Liver (tissue), 8 donors: ENCODE measurements at regions not wholly inside any gene's neighbourhood (a gene's known extent, or its start where the extent isn't known, plus 50 kb on each side); places are given as distances from the start of the nearest gene placed in this dataset.

Experiments used
- DNase-seq: peaks from one replicate; pipeline ENCODE4 v3.0.0-alpha.2; 2017; ENCODE audit warnings: low spot score
- H3K27ac ChIP-seq, 2 donors: one replicate each; pipeline ENCODE4 v1.7.0; 2013; ENCODE audit warnings: inconsistent platforms in 2 of 2, low read length in 2 of 2, control low read depth in 1 of 2, low read depth in 1 of 2, mild to moderate bottlenecking in 1 of 2
- H3K27me3 ChIP-seq, 4 donors: one replicate each; pipeline versions ENCODE4 v1.6.1 to v1.7.0; 2013; ENCODE audit warnings: low read length in 3 of 4, inconsistent platforms in 1 of 4, mild to moderate bottlenecking in 1 of 4, moderate library complexity in 1 of 4; ENCODE audit not compliant: control insufficient read depth in 4 of 4, insufficient read depth in 4 of 4
- H3K36me3 ChIP-seq, 4 donors: one replicate each; pipeline versions ENCODE4 v1.6.1 to v1.7.0; 2013; ENCODE audit warnings: low read length in 3 of 4, mild to moderate bottlenecking in 3 of 4, low read depth in 1 of 4, moderate library complexity in 1 of 4; ENCODE audit not compliant: control insufficient read depth in 4 of 4, insufficient read depth in 3 of 4
- H3K4me1 ChIP-seq, 4 donors: one replicate each; pipeline versions ENCODE4 v1.6.1 to v1.7.0; 2013; ENCODE audit warnings: low read length in 3 of 4, mild to moderate bottlenecking in 3 of 4, moderate library complexity in 1 of 4; ENCODE audit not compliant: control insufficient read depth in 4 of 4, insufficient read depth in 4 of 4
- H3K4me3 ChIP-seq, 3 donors: one replicate each; pipeline versions ENCODE4 v1.6.1 to v1.7.0; 2013; ENCODE audit warnings: low read length in 3 of 3, control low read depth in 1 of 3, low read depth in 1 of 3, mild to moderate bottlenecking in 1 of 3
- H3K9ac ChIP-seq, 2 donors: one replicate each; pipeline ENCODE4 v1.7.0; 2013; ENCODE audit warnings: low read length in 2 of 2, mild to moderate bottlenecking in 2 of 2, moderate library complexity in 2 of 2, control low read depth in 1 of 2, low read depth in 1 of 2
- H3K9me3 ChIP-seq, 4 donors: one replicate each; pipeline versions ENCODE4 v1.6.1 to v1.7.0; 2013; ENCODE audit warnings: low read length in 3 of 4; ENCODE audit not compliant: control insufficient read depth in 4 of 4
- EGR1 ChIP-seq, 2 donors: IDR thresholded peaks; 2 replicates each; pipeline ENCODE4 v1.6.1; 2016 to 2018; ENCODE audit warnings: antibody characterized with exemption in 2 of 2, low read depth in 2 of 2
- FOXA1 ChIP-seq: IDR thresholded peaks from 2 replicates; pipeline ENCODE4 v1.6.1; 2016; ENCODE audit warnings: antibody characterized with exemption
- FOXA2 ChIP-seq: IDR thresholded peaks from 2 replicates; pipeline ENCODE4 v1.6.1; 2016; ENCODE audit warnings: antibody characterized with exemption
- GABPA ChIP-seq, 2 donors: IDR thresholded peaks in 1 of 2; conservative IDR thresholded peaks in 1 of 2; 2 replicates each; pipeline ENCODE4 v1.6.1; 2016; ENCODE audit warnings: antibody characterized with exemption in 2 of 2, mild to moderate bottlenecking in 1 of 2, moderate library complexity in 1 of 2
- HNF4A ChIP-seq, 2 donors: conservative IDR thresholded peaks; 2 replicates each; pipeline ENCODE4 v1.6.1; 2016; ENCODE audit warnings: antibody characterized with exemption in 2 of 2, mild to moderate bottlenecking in 2 of 2
- HNF4G ChIP-seq: IDR thresholded peaks from 2 replicates; pipeline ENCODE4 v1.6.1; 2016; ENCODE audit warnings: antibody characterized with exemption
- JUND ChIP-seq, 2 donors: IDR thresholded peaks; 2 replicates each; pipeline ENCODE4 v1.6.1; 2016; ENCODE audit warnings: antibody characterized with exemption in 2 of 2
- NR2F2 ChIP-seq: IDR thresholded peaks from 2 replicates; pipeline ENCODE4 v1.6.1; 2016; ENCODE audit warnings: antibody characterized with exemption
- RAD21 ChIP-seq, 2 donors: IDR thresholded peaks; 2 replicates each; pipeline ENCODE4 v1.6.1; 2016; ENCODE audit warnings: antibody characterized with exemption in 2 of 2, mild to moderate bottlenecking in 2 of 2
- RXRA ChIP-seq, 2 donors: IDR thresholded peaks; 2 replicates each; pipeline ENCODE4 v1.6.1; 2017 to 2018; ENCODE audit warnings: antibody characterized with exemption in 2 of 2, mild to moderate bottlenecking in 1 of 2
- SP1 ChIP-seq: IDR thresholded peaks from 2 replicates; pipeline ENCODE4 v1.6.1; 2018; ENCODE audit warnings: antibody characterized with exemption, mild to moderate bottlenecking
- TAF1 ChIP-seq: conservative IDR thresholded peaks from 2 replicates; pipeline ENCODE4 v1.6.1; 2016; ENCODE audit warnings: antibody characterized with exemption, mild to moderate bottlenecking
- YY1 ChIP-seq: IDR thresholded peaks from 2 replicates; pipeline ENCODE4 v1.6.1; 2016; ENCODE audit warnings: antibody characterized with exemption, mild to moderate bottlenecking
- WGBS: extraction: QIAGEN DNeasy Blood & Tissue Kit; methylation state at CpG from one replicate; pipeline ENCODE4 v1.1.7; 2013; 5-methylcytosine and 5-hydroxymethylcytosine counted together
- TF ChIP-seq, protein P1 (sequence below): fragments of 150-350 bp; IDR thresholded peaks from 2 replicates; pipeline ENCODE4 v1.5.1; 2017; ENCODE audit warnings: improper control_type of control experiment, low read depth, low read length; ENCODE audit not compliant: missing input control
- TF ChIP-seq, protein P2 (sequence below): IDR thresholded peaks from 2 replicates; pipeline ENCODE4 v1.6.1; 2016; ENCODE audit warnings: antibody characterized with exemption
- TF ChIP-seq, protein P3 (sequence below): IDR thresholded peaks from 2 replicates; pipeline ENCODE4 v1.6.1; 2016; ENCODE audit warnings: antibody characterized with exemption
- TF ChIP-seq, protein P4 (sequence below): IDR thresholded peaks from 2 replicates; pipeline ENCODE4 v1.6.1; 2016; ENCODE audit warnings: antibody characterized with exemption, mild to moderate bottlenecking
- donor health status: healthy.
- donor health status: healthy.
- donor health status: healthy.
- donor health status: healthy.
- donor health status: healthy.

DNA sequence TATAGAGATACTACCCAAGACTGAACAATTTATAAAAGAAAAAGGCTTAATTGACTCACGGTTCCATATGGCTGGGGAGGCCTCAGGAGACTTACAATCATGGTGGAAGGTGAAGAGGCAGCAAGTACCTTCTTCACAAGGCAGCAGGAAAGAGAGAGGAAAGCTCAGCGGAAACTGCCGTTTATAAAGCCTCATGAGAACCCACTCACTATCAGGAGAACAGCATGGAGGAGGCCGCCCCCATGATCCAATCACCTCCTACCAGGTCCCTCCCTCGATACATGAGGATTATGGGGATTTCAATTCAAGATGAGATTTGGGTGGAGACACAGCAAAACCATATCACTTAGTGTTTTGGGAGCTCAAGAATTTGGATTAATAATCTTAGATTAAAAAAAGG, 240.2 kb downstream of the UACA start (continued):
- TF ChIP-seq, protein P1, sequence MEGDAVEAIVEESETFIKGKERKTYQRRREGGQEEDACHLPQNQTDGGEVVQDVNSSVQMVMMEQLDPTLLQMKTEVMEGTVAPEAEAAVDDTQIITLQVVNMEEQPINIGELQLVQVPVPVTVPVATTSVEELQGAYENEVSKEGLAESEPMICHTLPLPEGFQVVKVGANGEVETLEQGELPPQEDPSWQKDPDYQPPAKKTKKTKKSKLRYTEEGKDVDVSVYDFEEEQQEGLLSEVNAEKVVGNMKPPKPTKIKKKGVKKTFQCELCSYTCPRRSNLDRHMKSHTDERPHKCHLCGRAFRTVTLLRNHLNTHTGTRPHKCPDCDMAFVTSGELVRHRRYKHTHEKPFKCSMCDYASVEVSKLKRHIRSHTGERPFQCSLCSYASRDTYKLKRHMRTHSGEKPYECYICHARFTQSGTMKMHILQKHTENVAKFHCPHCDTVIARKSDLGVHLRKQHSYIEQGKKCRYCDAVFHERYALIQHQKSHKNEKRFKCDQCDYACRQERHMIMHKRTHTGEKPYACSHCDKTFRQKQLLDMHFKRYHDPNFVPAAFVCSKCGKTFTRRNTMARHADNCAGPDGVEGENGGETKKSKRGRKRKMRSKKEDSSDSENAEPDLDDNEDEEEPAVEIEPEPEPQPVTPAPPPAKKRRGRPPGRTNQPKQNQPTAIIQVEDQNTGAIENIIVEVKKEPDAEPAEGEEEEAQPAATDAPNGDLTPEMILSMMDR: no peak
- no peak for TF ChIP-seq RXRA (IDR thresholded peaks at IDR 0.05)

DNA sequence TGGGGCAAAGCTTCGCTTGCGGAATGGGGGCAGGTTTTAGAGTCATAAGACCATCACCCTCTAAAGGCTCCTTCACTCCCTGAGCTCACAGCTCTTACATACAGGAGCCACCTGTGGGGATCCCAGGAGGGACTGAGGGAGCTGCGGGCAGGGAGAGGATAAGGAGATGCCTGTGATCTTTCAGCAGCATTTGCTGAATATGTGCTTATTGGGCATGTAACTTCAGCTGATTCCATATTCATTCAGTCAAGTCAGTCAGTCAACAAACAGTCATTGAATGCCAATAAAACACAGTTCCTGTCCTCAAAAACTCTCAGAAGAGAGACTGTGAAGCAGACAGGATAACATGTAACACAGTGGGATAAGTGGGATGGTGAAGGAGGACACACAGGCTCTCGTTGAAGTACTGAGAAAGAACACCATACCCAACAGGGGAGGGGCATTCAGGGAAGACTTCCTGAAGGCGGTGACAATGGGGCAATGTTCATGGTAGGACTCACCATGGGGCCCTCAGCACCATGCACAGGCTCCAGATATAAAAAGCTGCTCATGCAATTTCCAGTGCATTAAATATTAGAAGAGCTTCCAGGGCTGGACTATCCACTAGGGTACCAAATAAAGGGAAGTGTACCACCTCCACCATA, 240.9 kb downstream of the UACA start:
- H3K27ac ChIP-seq: no peak overlapping the region
- WGBS: 92% methylated on average over 5 of the region's 5 CpGs
- H3K4me3 ChIP-seq: no peak overlapping the region
- H3K36me3 ChIP-seq: no peaks in the 10 kb centered on the region
- TF ChIP-seq YY1 (no peak), FOXA2 (no peak), FOXA1 (no peak), NR2F2 (no peak), HNF4G (no peak), GABPA (IDR thresholded peaks at IDR 0.05 in 1 of 2, conservative IDR thresholded peaks at IDR 0.05 in 1 of 2) (no peak), SP1 (no peak)
- TF ChIP-seq, protein P2, sequence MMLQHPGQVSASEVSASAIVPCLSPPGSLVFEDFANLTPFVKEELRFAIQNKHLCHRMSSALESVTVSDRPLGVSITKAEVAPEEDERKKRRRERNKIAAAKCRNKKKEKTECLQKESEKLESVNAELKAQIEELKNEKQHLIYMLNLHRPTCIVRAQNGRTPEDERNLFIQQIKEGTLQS: no peak
- TF ChIP-seq, protein P3, sequence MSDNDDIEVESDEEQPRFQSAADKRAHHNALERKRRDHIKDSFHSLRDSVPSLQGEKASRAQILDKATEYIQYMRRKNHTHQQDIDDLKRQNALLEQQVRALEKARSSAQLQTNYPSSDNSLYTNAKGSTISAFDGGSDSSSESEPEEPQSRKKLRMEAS: no peak
- TF ChIP-seq, protein P4, sequence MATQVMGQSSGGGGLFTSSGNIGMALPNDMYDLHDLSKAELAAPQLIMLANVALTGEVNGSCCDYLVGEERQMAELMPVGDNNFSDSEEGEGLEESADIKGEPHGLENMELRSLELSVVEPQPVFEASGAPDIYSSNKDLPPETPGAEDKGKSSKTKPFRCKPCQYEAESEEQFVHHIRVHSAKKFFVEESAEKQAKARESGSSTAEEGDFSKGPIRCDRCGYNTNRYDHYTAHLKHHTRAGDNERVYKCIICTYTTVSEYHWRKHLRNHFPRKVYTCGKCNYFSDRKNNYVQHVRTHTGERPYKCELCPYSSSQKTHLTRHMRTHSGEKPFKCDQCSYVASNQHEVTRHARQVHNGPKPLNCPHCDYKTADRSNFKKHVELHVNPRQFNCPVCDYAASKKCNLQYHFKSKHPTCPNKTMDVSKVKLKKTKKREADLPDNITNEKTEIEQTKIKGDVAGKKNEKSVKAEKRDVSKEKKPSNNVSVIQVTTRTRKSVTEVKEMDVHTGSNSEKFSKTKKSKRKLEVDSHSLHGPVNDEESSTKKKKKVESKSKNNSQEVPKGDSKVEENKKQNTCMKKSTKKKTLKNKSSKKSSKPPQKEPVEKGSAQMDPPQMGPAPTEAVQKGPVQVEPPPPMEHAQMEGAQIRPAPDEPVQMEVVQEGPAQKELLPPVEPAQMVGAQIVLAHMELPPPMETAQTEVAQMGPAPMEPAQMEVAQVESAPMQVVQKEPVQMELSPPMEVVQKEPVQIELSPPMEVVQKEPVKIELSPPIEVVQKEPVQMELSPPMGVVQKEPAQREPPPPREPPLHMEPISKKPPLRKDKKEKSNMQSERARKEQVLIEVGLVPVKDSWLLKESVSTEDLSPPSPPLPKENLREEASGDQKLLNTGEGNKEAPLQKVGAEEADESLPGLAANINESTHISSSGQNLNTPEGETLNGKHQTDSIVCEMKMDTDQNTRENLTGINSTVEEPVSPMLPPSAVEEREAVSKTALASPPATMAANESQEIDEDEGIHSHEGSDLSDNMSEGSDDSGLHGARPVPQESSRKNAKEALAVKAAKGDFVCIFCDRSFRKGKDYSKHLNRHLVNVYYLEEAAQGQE: no peak
- no peak overlapping the region for H3K9ac ChIP-seq
- DNase-seq: no peak
- H3K27me3 ChIP-seq: no peaks in the 10 kb centered on the region
- H3K4me1 ChIP-seq: peaks cover 0 to 12% (median 8%) of the 10 kb centered on the region in 4 donors
- H3K9me3 ChIP-seq: no peaks in the 10 kb centered on the region

DNA sequence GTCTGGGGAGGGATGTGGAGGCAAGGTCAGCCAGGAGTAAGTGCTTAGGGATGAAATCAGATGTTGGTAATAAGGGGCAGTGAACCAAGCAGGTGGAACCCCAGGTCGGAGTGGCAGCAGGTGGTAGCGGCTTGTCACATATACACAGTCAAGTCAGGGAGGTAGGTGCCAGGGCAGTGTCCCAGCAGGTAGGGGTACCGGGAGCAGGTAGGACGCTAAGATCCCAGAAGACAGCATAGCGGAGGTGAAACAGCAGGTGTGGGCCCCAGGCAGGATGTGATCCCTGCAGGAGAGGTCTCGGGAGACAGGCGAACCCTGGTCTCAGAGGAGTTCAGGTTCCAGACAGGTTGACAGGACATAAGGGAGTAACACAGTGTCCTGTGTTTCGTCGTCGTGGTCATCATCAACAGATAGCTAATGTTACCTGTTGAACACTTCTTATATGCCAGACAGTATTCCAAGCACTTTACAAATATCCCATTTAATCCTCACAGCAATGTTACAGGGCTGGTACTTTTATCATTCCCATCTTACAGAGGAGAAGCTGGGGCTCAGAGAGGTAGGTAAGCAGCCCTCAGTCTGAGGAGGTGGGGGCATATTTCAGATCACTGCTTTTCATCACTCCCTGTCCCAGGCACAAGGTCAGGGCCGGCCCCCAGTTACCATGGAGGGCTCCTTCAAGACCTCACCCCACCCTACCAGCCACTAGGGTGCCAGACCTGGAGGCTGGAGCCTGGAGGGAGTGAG, 241.6 kb downstream of the UACA start:
- 89% methylated on average over 11 of the region's 11 CpGs for WGBS
- Histone ChIP-seq H3K36me3 (no peaks in the 10 kb centered on the region), H3K4me3 (no peak overlapping the region), H3K4me1 (peaks cover 0 to 6% (median 5%) of the 10 kb centered on the region in 4 donors), H3K9me3 (no peaks in the 10 kb centered on the region), H3K27ac (no peak overlapping the region), H3K27me3 (no peaks in the 10 kb centered on the region), H3K9ac (no peak overlapping the region)
- DNase-seq: no peak
- TF ChIP-seq FOXA1: no peak
- no peak for TF ChIP-seq EGR1 (IDR thresholded peaks at IDR 0.05; ENCODE audit: low read depth in 2 of 2)
- TF ChIP-seq, protein P3: no peak
- TF ChIP-seq RAD21 (IDR thresholded peaks at IDR 0.05): no peak
- no peak for TF ChIP-seq FOXA2
- TF ChIP-seq JUND (IDR thresholded peaks at IDR 0.05): no peak
- no peak for TF ChIP-seq RXRA (IDR thresholded peaks at IDR 0.05)
- TF ChIP-seq, protein P4: no peak
- TF ChIP-seq SP1: no peak
- TF ChIP-seq TAF1: no peak
- no peak for TF ChIP-seq HNF4A (conservative IDR thresholded peaks at IDR 0.05)
- TF ChIP-seq YY1: no peak
- no peak for TF ChIP-seq GABPA (IDR thresholded peaks at IDR 0.05 in 1 of 2, conservative IDR thresholded peaks at IDR 0.05 in 1 of 2)
- no peak for TF ChIP-seq NR2F2
- no peak for TF ChIP-seq HNF4G
